ENCODE measurements at regions not wholly inside any gene's neighbourhood (a gene's known extent, or its start where the extent isn't known, plus 50 kb on each side); places are given as distances from the start of the nearest gene placed in this dataset.

- DNase-seq, result no peak
These were observed 1209.7 kb upstream of the GJE1 start for GRCh38 chr6:140923048-140923447.

- no peak for DNase-seq
These were observed 1211.1 kb upstream of the GJE1 start for GRCh38 chr6:140921366-140922226.

- DNase-seq, result no peak
These were observed 1214.8 kb upstream of the GJE1 start for GRCh38 chr6:140917911-140918310.

- no peak for DNase-seq
These were observed 1217.2 kb upstream of the GJE1 start for GRCh38 chr6:140915551-140915950.

- no peak for DNase-seq
These were observed 1217.6 kb upstream of the GJE1 start for GRCh38 chr6:140915103-140915502.

- DNase-seq, result no peak
These were observed 1220.0 kb upstream of the GJE1 start for GRCh38 chr6:140912686-140913085.

GRCh38 chr6:140909625-140910024 is 1223.1 kb upstream of the GJE1 start:
- no peak for DNase-seq

GRCh38 chr6:140909156-140909555 is 1223.6 kb upstream of the GJE1 start:
- DNase-seq, result no peak

- no peak for DNase-seq
These were observed 1224.2 kb upstream of the GJE1 start for GRCh38 chr6:140908505-140908904.

GRCh38 chr6:140907235-140907634 is 1225.5 kb upstream of the GJE1 start:
- DNase-seq, result no peak

- no peak for DNase-seq
These were observed 1227.0 kb upstream of the GJE1 start for GRCh38 chr6:140905724-140906123.

GRCh38 chr6:140905050-140905449 is 1227.7 kb upstream of the GJE1 start:
- no peak for DNase-seq

- DNase-seq, result no peak
These were observed 1234.7 kb upstream of the GJE1 start for GRCh38 chr6:140897804-140898573.

GRCh38 chr6:140897349-140897748 is 1235.4 kb upstream of the GJE1 start:
- DNase-seq, result no peak

- DNase-seq, result no peak
These were observed 1239.3 kb upstream of the GJE1 start for GRCh38 chr6:140893432-140893831.

GRCh38 chr6:140879946-140880345 is 1252.8 kb upstream of the GJE1 start:
- no peak for DNase-seq

- DNase-seq, result no peak
These were observed 1258.7 kb upstream of the GJE1 start for GRCh38 chr6:140874066-140874465.

GRCh38 chr6:140872885-140873284 is 1259.8 kb upstream of the GJE1 start:
- DNase-seq, result no peak

- no peak for DNase-seq
These were observed 1260.8 kb upstream of the GJE1 start for GRCh38 chr6:140871911-140872310.

GRCh38 chr6:140867336-140867735 is 1265.4 kb upstream of the GJE1 start:
- no peak for DNase-seq

GRCh38 chr6:140858381-140858971 is 1274.2 kb upstream of the GJE1 start:
- DNase-seq, result no peak

- no peak for DNase-seq
These were observed 1274.9 kb upstream of the GJE1 start for GRCh38 chr6:140857739-140858380.

GRCh38 chr6:140855520-140855919 is 1277.2 kb upstream of the GJE1 start:
- no peak for DNase-seq
